GM19043 (cell line): ENCODE measurements at regions not wholly inside any gene's neighbourhood (a gene's known extent, or its start where the extent isn't known, plus 50 kb on each side); places are given as distances from the start of the nearest gene placed in this dataset.

Source experiments
- ATAC-seq: cut with Tn5 transposase; IDR thresholded peaks from one replicate; pipeline ENCODE4 v1.9.1; 2021; ENCODE audit warnings: low read depth; ENCODE audit not compliant: unreplicated experiment

GRCh38 chr17:5783851-5784250 is 199.5 kb upstream of the NLRP1 start:
- no peak for ATAC-seq

GRCh38 chr17:5784791-5785190 is 200.5 kb upstream of the NLRP1 start:
- no peak for ATAC-seq

GRCh38 chr17:5785338-5785737 is 201.0 kb upstream of the NLRP1 start:
- no peak for ATAC-seq

GRCh38 chr17:5785867-5786509 is 201.7 kb upstream of the NLRP1 start:
- peak; percentile 74 for ATAC-seq

- ATAC-seq, result no peak
Measured at GRCh38 chr17:5786510-5786875, 202.2 kb upstream of the NLRP1 start.

- no peak for ATAC-seq
Measured at GRCh38 chr17:5788266-5788900, 204.1 kb upstream of the NLRP1 start.

GRCh38 chr17:5789528-5789927 is 205.2 kb upstream of the NLRP1 start:
- no peak for ATAC-seq

- ATAC-seq, result no peak
Measured at GRCh38 chr17:5793157-5793556, 208.8 kb upstream of the NLRP1 start.

GRCh38 chr17:5793899-5794298 is 209.6 kb upstream of the NLRP1 start:
- ATAC-seq, result no peak

GRCh38 chr17:5794385-5794784 is 210.1 kb upstream of the NLRP1 start:
- no peak for ATAC-seq

- no peak for ATAC-seq
Measured at GRCh38 chr17:5794881-5795506, 210.7 kb upstream of the NLRP1 start.

- ATAC-seq, result no peak
Measured at GRCh38 chr17:5797447-5798050, 213.2 kb upstream of the NLRP1 start.

- ATAC-seq, result no peak
Measured at GRCh38 chr17:5798094-5798493, 213.8 kb upstream of the NLRP1 start.

GRCh38 chr17:5800131-5800530 is 215.8 kb upstream of the NLRP1 start:
- ATAC-seq, result no peak

- ATAC-seq, result no peak
Measured at GRCh38 chr17:5800646-5801045, 216.3 kb upstream of the NLRP1 start.

- no peak for ATAC-seq
Measured at GRCh38 chr17:5804251-5804650, 219.9 kb upstream of the NLRP1 start.

- no peak for ATAC-seq
Measured at GRCh38 chr17:5809056-5809455, 224.7 kb upstream of the NLRP1 start.

GRCh38 chr17:5809580-5810188 is 225.4 kb upstream of the NLRP1 start:
- ATAC-seq, result no peak

GRCh38 chr17:5812590-5812989 is 228.3 kb upstream of the NLRP1 start:
- ATAC-seq, result no peak

- ATAC-seq, result no peak
Measured at GRCh38 chr17:5813357-5813756, 229.0 kb upstream of the NLRP1 start.

- ATAC-seq, result no peak
Measured at GRCh38 chr17:5815396-5815795, 231.1 kb upstream of the NLRP1 start.
